Progenitor cell of endocrine pancreas (in vitro differentiated cells): ENCODE measurements at regions not wholly inside any gene's neighbourhood (a gene's known extent, or its start where the extent isn't known, plus 50 kb on each side); places are given as distances from the start of the nearest gene placed in this dataset.

Source experiments
- DNase-seq: peaks from one replicate; pipeline ENCODE4 v3.0.0; 2021; ENCODE audit warnings: low spot score; ENCODE audit not compliant: unreplicated experiment
- H3K27ac Mint-ChIP-seq: 2 replicates; pipeline ENCODE4 v1.8.0; 2021; ENCODE audit warnings: mild to moderate bottlenecking, moderate library complexity, mixed read lengths
- H3K27me3 Mint-ChIP-seq: 2 replicates; pipeline ENCODE4 v1.8.0; 2021; ENCODE audit warnings: mixed read lengths
- H3K36me3 Mint-ChIP-seq: 2 replicates; pipeline ENCODE4 v1.8.0; 2022; ENCODE audit warnings: mixed read lengths; ENCODE audit not compliant: insufficient read depth
- H3K4me1 Mint-ChIP-seq: 2 replicates; pipeline ENCODE4 v1.8.0; 2021; ENCODE audit warnings: low read depth, mixed read lengths
- H3K4me3 Mint-ChIP-seq: 2 replicates; pipeline ENCODE4 v1.8.0; 2021; ENCODE audit warnings: low read depth, mild to moderate bottlenecking, moderate library complexity, mixed read lengths
- H3K9me3 Mint-ChIP-seq: 2 replicates; pipeline ENCODE4 v1.8.0; 2021; ENCODE audit warnings: low read depth, mixed read lengths
- CTCF ChIP-seq: fragments of 200-600 bp; sonication (generic); IDR thresholded peaks from one replicate; pipeline ENCODE4 v1.5.0; 2021; ENCODE audit warnings: antibody characterized with exemption, mild to moderate bottlenecking; ENCODE audit not compliant: unreplicated experiment

GRCh38 chr7:110397927-110398660 is 692.8 kb upstream of the LRRN3 start:
- Mint-ChIP-seq H3K27me3 (no peaks in the 10 kb centered on the region), H3K4me3 (no peak overlapping the region), H3K9me3 (no peaks in the 10 kb centered on the region), H3K4me1 (peaks cover 16% of the 10 kb centered on the region), H3K27ac (no peak overlapping the region), H3K36me3 (no peaks in the 10 kb centered on the region)
- no peak for TF ChIP-seq CTCF
- no peak for DNase-seq

DNA sequence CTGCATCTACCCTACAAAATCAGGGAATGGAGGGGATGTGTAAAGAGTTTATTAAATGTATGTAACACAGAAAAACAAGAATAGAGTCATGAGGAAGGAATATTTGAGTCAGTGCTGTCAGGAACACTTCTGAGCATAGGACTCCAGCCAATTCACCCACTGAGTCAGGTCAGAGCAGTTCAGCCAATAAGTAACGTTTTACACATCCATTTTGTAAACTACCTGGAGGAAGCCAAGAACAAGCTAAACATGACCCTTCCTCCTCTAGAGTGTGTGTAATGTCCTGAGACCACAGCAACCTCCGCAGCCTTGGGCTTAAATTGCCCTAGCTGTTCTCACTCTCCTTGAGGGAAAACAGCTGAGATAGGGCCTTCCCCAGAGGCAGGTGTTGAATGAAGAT is 691.5 kb upstream of the LRRN3 start:
- Mint-ChIP-seq H3K4me3 (no peak overlapping the region), H3K4me1 (peaks cover 16% of the 10 kb centered on the region), H3K27me3 (no peaks in the 10 kb centered on the region), H3K27ac (no peak overlapping the region), H3K36me3 (no peaks in the 10 kb centered on the region), H3K9me3 (no peaks in the 10 kb centered on the region)
- TF ChIP-seq CTCF: no peak
- DNase-seq: no peak

GRCh38 chr7:110400411-110400810 is 690.5 kb upstream of the LRRN3 start:
- H3K27me3 Mint-ChIP-seq: no peaks in the 10 kb centered on the region
- H3K4me3 Mint-ChIP-seq: no peak overlapping the region
- H3K36me3 Mint-ChIP-seq: no peaks in the 10 kb centered on the region
- no peak overlapping the region for H3K27ac Mint-ChIP-seq
- no peaks in the 10 kb centered on the region for H3K9me3 Mint-ChIP-seq
- TF ChIP-seq CTCF: no peak
- peaks cover 13% of the 10 kb centered on the region for H3K4me1 Mint-ChIP-seq
- DNase-seq: no peak

DNA sequence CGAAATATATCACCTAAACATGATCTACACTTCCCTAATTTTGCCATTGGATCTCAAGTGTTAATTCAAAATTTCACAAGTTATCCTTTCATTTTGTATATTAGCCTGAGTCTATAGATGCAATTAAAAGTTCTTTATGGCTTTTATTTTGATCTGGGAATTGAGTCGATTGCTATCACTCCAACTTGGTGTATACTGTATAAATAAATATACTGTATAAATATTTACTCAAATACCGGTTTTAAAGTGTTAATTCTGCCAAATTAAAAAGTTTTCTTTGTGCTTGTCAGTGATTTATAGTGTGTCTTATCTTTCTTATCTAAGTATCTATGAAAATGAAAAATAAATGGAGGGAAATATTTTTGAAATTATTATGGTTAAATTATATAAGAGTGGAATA is 683.7 kb upstream of the LRRN3 start:
- TF ChIP-seq CTCF: no peak
- Mint-ChIP-seq H3K36me3 (no peaks in the 10 kb centered on the region), H3K27me3 (no peaks in the 10 kb centered on the region), H3K4me1 (no peaks in the 10 kb centered on the region), H3K27ac (no peak overlapping the region), H3K4me3 (no peak overlapping the region), H3K9me3 (peaks cover 4% of the 10 kb centered on the region)
- DNase-seq: no peak

- Mint-ChIP-seq H3K27ac (no peak overlapping the region), H3K27me3 (no peaks in the 10 kb centered on the region), H3K36me3 (no peaks in the 10 kb centered on the region), H3K4me1 (no peaks in the 10 kb centered on the region), H3K4me3 (no peak overlapping the region), H3K9me3 (peaks cover 4% of the 10 kb centered on the region)
- TF ChIP-seq CTCF: no peak
- DNase-seq: no peak
Measured at GRCh38 chr7:110407706-110408105, 683.2 kb upstream of the LRRN3 start.
